ENCODE measurements at regions not wholly inside any gene's neighbourhood (a gene's known extent, or its start where the extent isn't known, plus 50 kb on each side); places are given as distances from the start of the nearest gene placed in this dataset.

DNA sequence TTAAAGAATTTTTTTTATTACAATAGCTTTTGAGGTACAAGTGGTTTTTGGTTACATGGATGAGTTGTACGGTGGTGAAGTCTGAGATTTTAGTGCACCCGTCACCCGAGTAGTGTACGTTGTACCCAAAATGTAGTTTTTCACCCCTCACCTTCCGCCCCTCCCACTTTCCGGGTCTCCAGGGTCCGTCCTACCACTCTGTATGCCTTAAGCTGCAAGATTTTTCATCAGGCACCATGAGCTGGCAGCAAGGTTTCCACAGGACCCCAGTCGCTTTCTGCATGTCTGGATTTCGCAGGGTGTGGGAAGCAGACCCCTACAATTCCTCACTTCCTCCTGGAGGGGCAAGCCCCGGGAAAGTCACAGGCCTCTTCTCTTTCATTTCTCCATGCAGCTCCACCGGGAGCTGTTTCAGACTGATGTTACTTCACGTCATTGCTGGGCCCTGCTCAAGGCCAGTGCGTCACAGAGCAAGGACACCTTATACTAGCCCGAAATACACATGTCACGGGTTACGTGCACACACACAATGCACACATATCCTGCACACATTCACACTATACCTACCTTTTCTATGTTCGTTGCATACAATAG lies 179.1 kb downstream of the ZFP36L2 start:
- no peak for ATAC-seq
- no peak overlapping the region for H3K27ac ChIP-seq
- intact Hi-C loops (cut with DNase I): no loop called here

DNA sequence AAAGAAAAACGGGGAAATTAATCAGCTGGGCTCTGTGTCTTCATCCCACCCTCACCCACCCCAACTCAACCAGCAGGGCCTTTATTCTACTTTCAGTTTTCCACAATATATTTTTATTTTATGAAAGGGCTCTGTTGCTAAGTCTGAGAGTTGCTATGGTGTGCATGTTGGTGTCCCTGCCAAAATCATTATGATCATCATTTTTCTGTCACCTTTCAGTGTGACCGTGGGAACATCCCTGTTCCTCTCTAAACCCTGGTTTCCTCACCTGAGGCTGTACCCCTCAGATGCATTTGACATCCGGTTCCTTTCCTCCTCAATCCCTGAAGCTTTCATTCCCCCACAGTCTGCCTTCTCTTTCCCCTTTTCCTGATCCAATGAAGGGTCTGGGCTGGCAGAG lies 180.5 kb downstream of the ZFP36L2 start:
- ATAC-seq (no peak), DNase-seq (no peak)
- Histone ChIP-seq H3K4me3 (no peak overlapping the region), H3K4me1 (peaks cover 10 to 16% of the 10 kb centered on the region in 2 donors), H3K36me3 (no peaks in the 10 kb centered on the region), H3K27me3 (no peaks in the 10 kb centered on the region), H3K9me3 (no peaks in the 10 kb centered on the region), H3K27ac (no peak overlapping the region)
- intact Hi-C loops (cut with DNase I): no loop called here
- TF ChIP-seq, protein P1, sequence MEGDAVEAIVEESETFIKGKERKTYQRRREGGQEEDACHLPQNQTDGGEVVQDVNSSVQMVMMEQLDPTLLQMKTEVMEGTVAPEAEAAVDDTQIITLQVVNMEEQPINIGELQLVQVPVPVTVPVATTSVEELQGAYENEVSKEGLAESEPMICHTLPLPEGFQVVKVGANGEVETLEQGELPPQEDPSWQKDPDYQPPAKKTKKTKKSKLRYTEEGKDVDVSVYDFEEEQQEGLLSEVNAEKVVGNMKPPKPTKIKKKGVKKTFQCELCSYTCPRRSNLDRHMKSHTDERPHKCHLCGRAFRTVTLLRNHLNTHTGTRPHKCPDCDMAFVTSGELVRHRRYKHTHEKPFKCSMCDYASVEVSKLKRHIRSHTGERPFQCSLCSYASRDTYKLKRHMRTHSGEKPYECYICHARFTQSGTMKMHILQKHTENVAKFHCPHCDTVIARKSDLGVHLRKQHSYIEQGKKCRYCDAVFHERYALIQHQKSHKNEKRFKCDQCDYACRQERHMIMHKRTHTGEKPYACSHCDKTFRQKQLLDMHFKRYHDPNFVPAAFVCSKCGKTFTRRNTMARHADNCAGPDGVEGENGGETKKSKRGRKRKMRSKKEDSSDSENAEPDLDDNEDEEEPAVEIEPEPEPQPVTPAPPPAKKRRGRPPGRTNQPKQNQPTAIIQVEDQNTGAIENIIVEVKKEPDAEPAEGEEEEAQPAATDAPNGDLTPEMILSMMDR (IDR thresholded peaks at IDR 0.05): no peak

More for the DNA sequence above, 179.1 kb downstream of the ZFP36L2 start:
- H3K4me3 ChIP-seq: no peak overlapping the region
- H3K27me3 ChIP-seq: no peaks in the 10 kb centered on the region
- peaks cover 14 to 18% of the 10 kb centered on the region in 2 donors for H3K4me1 ChIP-seq
- peak in 1 of 4 donors; percentile 15 for DNase-seq
- H3K9me3 ChIP-seq: no peaks in the 10 kb centered on the region
- TF ChIP-seq, protein P1 (IDR thresholded peaks at IDR 0.05): no peak
- no peaks in the 10 kb centered on the region for H3K36me3 ChIP-seq

GRCh38 chr2:43044093-43044681 lies 182.2 kb downstream of the ZFP36L2 start:
- intact Hi-C loops (cut with DNase I): no loop called here
- peaks cover 6 to 10% of the 10 kb centered on the region in 2 donors for H3K4me1 ChIP-seq
- TF ChIP-seq, protein P1 (IDR thresholded peaks at IDR 0.05): no peak
- ATAC-seq: no peak
- no peak overlapping the region for H3K27ac ChIP-seq
- DNase-seq: peak in 1 of 4 donors; percentile 31
- no peak overlapping the region for H3K4me3 ChIP-seq
- no peaks in the 10 kb centered on the region for H3K9me3 ChIP-seq
- H3K36me3 ChIP-seq: no peaks in the 10 kb centered on the region
- no peaks in the 10 kb centered on the region for H3K27me3 ChIP-seq

- no peak overlapping the region for H3K27ac ChIP-seq
- peaks cover 6 to 10% of the 10 kb centered on the region in 2 donors for H3K4me1 ChIP-seq
- H3K36me3 ChIP-seq: no peaks in the 10 kb centered on the region
- TF ChIP-seq, protein P1 (IDR thresholded peaks at IDR 0.05): no peak
- intact Hi-C loops (cut with DNase I): no loop called here
- H3K9me3 ChIP-seq: no peaks in the 10 kb centered on the region
- H3K4me3 ChIP-seq: no peak overlapping the region
- H3K27me3 ChIP-seq: no peaks in the 10 kb centered on the region
- DNase-seq (peak in 1 of 4 donors; percentile 15), ATAC-seq (no peak)
These were observed 182.9 kb downstream of the ZFP36L2 start for GRCh38 chr2:43043553-43043870.

- Histone ChIP-seq H3K36me3 (no peaks in the 10 kb centered on the region), H3K9me3 (no peaks in the 10 kb centered on the region), H3K27ac (no peak overlapping the region), H3K4me1 (peaks cover 6 to 10% of the 10 kb centered on the region in 2 donors), H3K27me3 (no peaks in the 10 kb centered on the region), H3K4me3 (no peak overlapping the region)
- ATAC-seq: peak; percentile 67
- DNase-seq: peak in 3 of 4 donors; percentile 53 to 91 (median 84)
- TF ChIP-seq, protein P1 (IDR thresholded peaks at IDR 0.05): no peak
- intact Hi-C loops (cut with DNase I): no loop called here
These were observed 184.6 kb downstream of the ZFP36L2 start for GRCh38 chr2:43041661-43042360.
